Panc1 (cell line): ENCODE measurements at regions not wholly inside any gene's neighbourhood (a gene's known extent, or its start where the extent isn't known, plus 50 kb on each side); places are given as distances from the start of the nearest gene placed in this dataset.

Source experiments
- ATAC-seq: fragments of 200-7000 bp; cut with Tn5 transposase; 2 replicates; pipeline ENCODE4 v1.9.1; 2020; ENCODE audit warnings: mild to moderate bottlenecking, moderate library complexity
- BruUV-seq: library from RNA; stranded (reverse); fragments of 400-500 nt; replicated peaks from 2 replicates; lab custom pipeline; 2021; lab: Mats Ljungman, UMichigan
- CTCF ChIA-PET: fragments of 300-600 bp; sonication (Branson Sonifier 250); formaldehyde crosslinking; loops from one replicate; lab custom pipeline; 2022; ENCODE audit warnings: antibody characterized with exemption; lab: Charles Lee
- POLR2A ChIA-PET: fragments of 300-600 bp; sonication (Branson Sonifier 250); formaldehyde crosslinking; loops from one replicate; lab custom pipeline; 2022; ENCODE audit warnings: antibody characterized with exemption; lab: Charles Lee
- DNase-seq: peaks from one replicate; pipeline ENCODE4 v3.0.0-alpha.2; 2010; ENCODE audit warnings: low read depth, low spot score
- H3K27ac ChIP-seq: 2 replicates; pipeline ENCODE4 v1.5.1; 2011; ENCODE audit warnings: mild to moderate bottlenecking, low read length, inconsistent platforms
- H3K27me3 ChIP-seq: fragments of 200-500 bp; sonication (Bioruptor generic); 2 replicates; pipeline ENCODE4 v1.6.0; 2014; ENCODE audit warnings: low read length, inconsistent platforms; ENCODE audit not compliant: control insufficient read depth, insufficient read depth
- H3K36me3 ChIP-seq: fragments of 200-500 bp; sonication (Bioruptor generic); 2 replicates; pipeline ENCODE4 v1.5.1; 2014; ENCODE audit warnings: inconsistent platforms, mild to moderate bottlenecking, low read length, moderate library complexity; ENCODE audit not compliant: control insufficient read depth, insufficient read depth
- H3K4me1 ChIP-seq: 2 replicates; pipeline ENCODE4 v1.5.1; 2011; ENCODE audit warnings: inconsistent platforms, mild to moderate bottlenecking, low read length, moderate library complexity; ENCODE audit not compliant: control insufficient read depth, insufficient read depth
- H3K4me3 ChIP-seq, 2 experiments: 2 replicates each; pipeline ENCODE4 v1.5.1; 2011 to 2012; ENCODE audit warnings: low read depth in 2 of 2, low read length in 2 of 2, mild to moderate bottlenecking in 2 of 2, inconsistent platforms in 1 of 2, moderate library complexity in 1 of 2
- H3K9me3 ChIP-seq: fragments of 200-500 bp; sonication (Bioruptor generic); 2 replicates; pipeline ENCODE4 v1.5.1; 2014; ENCODE audit warnings: low read depth, mild to moderate bottlenecking, inconsistent platforms, low read length, moderate library complexity; ENCODE audit not compliant: control insufficient read depth, insufficient read depth
- POLR2AphosphoS5 ChIP-seq: IDR thresholded peaks from 2 replicates; pipeline ENCODE4 v1.6.1; 2012; ENCODE audit warnings: mild to moderate bottlenecking, low read depth, low read length, moderate library complexity
- REST ChIP-seq, 2 experiments: IDR thresholded peaks; 2 replicates each; pipeline ENCODE4 v1.6.1; 2011 to 2012; ENCODE audit warnings: low read depth in 2 of 2, control low read depth in 1 of 2, low read length in 1 of 2, mild to moderate bottlenecking in 1 of 2, moderate library complexity in 1 of 2; ENCODE audit not compliant: insufficient read depth in 1 of 2
- SIN3A ChIP-seq: IDR thresholded peaks from 2 replicates; pipeline ENCODE4 v1.6.1; 2012; ENCODE audit warnings: low read depth, mild to moderate bottlenecking, low read length, moderate library complexity, borderline replicate concordance; ENCODE audit not compliant: insufficient read depth
- TCF7L2 ChIP-seq: IDR thresholded peaks from 2 replicates; pipeline ENCODE4 v1.6.1; 2011; ENCODE audit warnings: mild to moderate bottlenecking, low read depth, low read length, inconsistent platforms
- in situ Hi-C: cut with HindIII; loops from 2 replicates; pipeline ENCODE4 v1.10.0; 2016; ENCODE audit warnings: low sequenced_read_pairs, low pct_unique_long_range_greater_than_20kb
- intact Hi-C: fragments of 100-400 bp; cut with micrococcal nuclease; formaldehyde crosslinking; loops from one replicate; pipeline ENCODE4 v1.10.0; 2022; ENCODE audit not compliant: unreplicated experiment
- TF ChIP-seq, protein P1 (sequence below): fragments of 450-650 bp; IDR thresholded peaks from 2 replicates; pipeline ENCODE4 v1.5.1; 2017; ENCODE audit warnings: mild to moderate bottlenecking

DNA sequence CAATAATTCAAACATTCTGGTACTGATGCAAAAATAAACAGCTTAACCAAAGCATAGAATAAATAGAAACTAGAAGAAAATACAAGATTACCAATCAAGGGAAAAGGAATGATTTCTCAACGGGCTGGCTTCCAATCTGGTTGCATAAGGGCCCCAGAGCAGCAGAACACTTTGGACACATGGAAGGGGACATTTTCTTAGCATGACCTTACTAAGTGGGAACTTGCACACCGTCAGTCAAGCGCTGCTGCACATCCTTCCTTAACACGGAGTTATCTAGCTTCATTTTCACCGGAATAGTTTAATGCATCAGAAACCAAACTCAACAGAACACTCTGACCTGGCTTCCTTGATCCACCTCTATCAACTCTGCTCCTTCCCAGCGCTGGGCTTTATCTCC, 388.5 kb downstream of the VPS13C start:
- H3K27ac ChIP-seq, result no peak overlapping the region
- CTCF ChIA-PET, result no interaction called here
- ATAC-seq, result no peak

GRCh38 chr15:61668444-61668843, 391.8 kb downstream of the VPS13C start:
- in situ Hi-C loops (no loop called here), intact Hi-C loops (no loop called here)
- peaks cover 5% of the 10 kb centered on the region for H3K27me3 ChIP-seq
- H3K9me3 ChIP-seq, result no peaks in the 10 kb centered on the region
- no peaks in the 10 kb centered on the region for H3K36me3 ChIP-seq
- DNase-seq, result no peak
- ATAC-seq, result no peak
- ChIA-PET CTCF (no interaction called here), POLR2A (interaction anchor here (0.6 kb wide), 1 partner anchor 319 kb away, joined by 3 read pairs; no protein-coding TSS in a partner anchor)
- no peak for TF ChIP-seq REST (IDR thresholded peaks at IDR 0.05; ENCODE audit: insufficient read depth in 1 of 2, low read depth in 2 of 2, low read length in 1 of 2)
- no peak for TF ChIP-seq TCF7L2
- no peak for TF ChIP-seq SIN3A
- TF ChIP-seq, protein P1, sequence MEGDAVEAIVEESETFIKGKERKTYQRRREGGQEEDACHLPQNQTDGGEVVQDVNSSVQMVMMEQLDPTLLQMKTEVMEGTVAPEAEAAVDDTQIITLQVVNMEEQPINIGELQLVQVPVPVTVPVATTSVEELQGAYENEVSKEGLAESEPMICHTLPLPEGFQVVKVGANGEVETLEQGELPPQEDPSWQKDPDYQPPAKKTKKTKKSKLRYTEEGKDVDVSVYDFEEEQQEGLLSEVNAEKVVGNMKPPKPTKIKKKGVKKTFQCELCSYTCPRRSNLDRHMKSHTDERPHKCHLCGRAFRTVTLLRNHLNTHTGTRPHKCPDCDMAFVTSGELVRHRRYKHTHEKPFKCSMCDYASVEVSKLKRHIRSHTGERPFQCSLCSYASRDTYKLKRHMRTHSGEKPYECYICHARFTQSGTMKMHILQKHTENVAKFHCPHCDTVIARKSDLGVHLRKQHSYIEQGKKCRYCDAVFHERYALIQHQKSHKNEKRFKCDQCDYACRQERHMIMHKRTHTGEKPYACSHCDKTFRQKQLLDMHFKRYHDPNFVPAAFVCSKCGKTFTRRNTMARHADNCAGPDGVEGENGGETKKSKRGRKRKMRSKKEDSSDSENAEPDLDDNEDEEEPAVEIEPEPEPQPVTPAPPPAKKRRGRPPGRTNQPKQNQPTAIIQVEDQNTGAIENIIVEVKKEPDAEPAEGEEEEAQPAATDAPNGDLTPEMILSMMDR, result no peak
- TF ChIP-seq POLR2AphosphoS5, result no peak
- BruUV-seq, result no TSS peak
- no peaks in the 10 kb centered on the region for H3K4me1 ChIP-seq
- H3K27ac ChIP-seq, result no peak overlapping the region
- no peak overlapping the region for H3K4me3 ChIP-seq

More for the DNA sequence above, 388.5 kb downstream of the VPS13C start:
- in situ Hi-C loops (no loop called here), intact Hi-C loops (no loop called here)
- Histone ChIP-seq H3K4me1 (no peaks in the 10 kb centered on the region), H3K4me3 (no peak overlapping the region), H3K27me3 (peaks cover 5% of the 10 kb centered on the region; the same call in 1 of the 2 replicates), H3K9me3 (no peaks in the 10 kb centered on the region), H3K36me3 (no peaks in the 10 kb centered on the region)
- POLR2A ChIA-PET, result no interaction called here
- DNase-seq, result no peak
- BruUV-seq, result no TSS peak
- no peak for TF ChIP-seq REST (IDR thresholded peaks at IDR 0.05; ENCODE audit: insufficient read depth in 1 of 2, low read depth in 2 of 2, low read length in 1 of 2)
- no peak for TF ChIP-seq SIN3A
- no peak for TF ChIP-seq TCF7L2
- TF ChIP-seq, protein P1, result no peak
- TF ChIP-seq POLR2AphosphoS5, result no peak
